Vagina (tissue), 2 donors: ENCODE measurements at regions not wholly inside any gene's neighbourhood (a gene's known extent, or its start where the extent isn't known, plus 50 kb on each side); places are given as distances from the start of the nearest gene placed in this dataset.

Experiments
- DNase-seq, 2 donors: peaks; one replicate each; pipeline ENCODE4 v3.0.0-alpha.2; 2017; ENCODE audit errors: extremely low spot score in 2 of 2
- H3K27ac ChIP-seq: fragments of 200-600 bp; sonication (generic); one replicate; pipeline ENCODE4 v1.5.1; 2019
- H3K27me3 ChIP-seq: fragments of 200-600 bp; sonication (generic); one replicate; pipeline ENCODE4 v1.5.1; 2019
- H3K36me3 ChIP-seq, 2 donors: fragments of 200-600 bp; sonication (generic); one replicate each; pipeline ENCODE4 v1.5.1; 2017 to 2019
- H3K4me1 ChIP-seq: fragments of 200-600 bp; sonication (generic); one replicate; pipeline ENCODE4 v1.5.1; 2019
- H3K4me3 ChIP-seq, 2 donors: fragments of 200-600 bp; sonication (generic); 1 replicate in 1 of 2; 2 replicates in 1 of 2; pipeline ENCODE4 v1.5.1; 2016 to 2019
- H3K9me3 ChIP-seq: fragments of 200-600 bp; sonication (generic); one replicate; pipeline ENCODE4 v1.5.1; 2019
- POLR2A ChIP-seq, 2 donors: fragments of 450-650 bp; IDR thresholded peaks; one replicate each; pipeline ENCODE4 v1.6.1; 2017; ENCODE audit warnings: antibody characterized with exemption in 2 of 2, mild to moderate bottlenecking in 2 of 2, moderate library complexity in 2 of 2
- POLR2AphosphoS5 ChIP-seq, 2 donors: sonication (generic); formaldehyde crosslinking; IDR thresholded peaks; one replicate each; pipeline ENCODE4 v1.9.0; 2017; ENCODE audit warnings: antibody characterized with exemption in 2 of 2, mild to moderate bottlenecking in 2 of 2, low read depth in 1 of 2; ENCODE audit not compliant: insufficient read depth in 1 of 2
- intact Hi-C: fragments of 100-400 bp; cut with DNase I; formaldehyde crosslinking; loops from one replicate; pipeline ENCODE4 v1.15.1; 2023
- TF ChIP-seq, protein P1 (sequence below), 3 experiments: fragments of 450-650 bp in 2 of 3; fragments of 200-600 bp in 1 of 3; sonication (generic) in 1 of 3; IDR thresholded peaks; one replicate each; pipeline ENCODE4 v1.5.1; 2017 to 2019; ENCODE audit warnings: antibody characterized with exemption in 3 of 3, mild to moderate bottlenecking in 2 of 3, moderate library complexity in 2 of 3

DNA sequence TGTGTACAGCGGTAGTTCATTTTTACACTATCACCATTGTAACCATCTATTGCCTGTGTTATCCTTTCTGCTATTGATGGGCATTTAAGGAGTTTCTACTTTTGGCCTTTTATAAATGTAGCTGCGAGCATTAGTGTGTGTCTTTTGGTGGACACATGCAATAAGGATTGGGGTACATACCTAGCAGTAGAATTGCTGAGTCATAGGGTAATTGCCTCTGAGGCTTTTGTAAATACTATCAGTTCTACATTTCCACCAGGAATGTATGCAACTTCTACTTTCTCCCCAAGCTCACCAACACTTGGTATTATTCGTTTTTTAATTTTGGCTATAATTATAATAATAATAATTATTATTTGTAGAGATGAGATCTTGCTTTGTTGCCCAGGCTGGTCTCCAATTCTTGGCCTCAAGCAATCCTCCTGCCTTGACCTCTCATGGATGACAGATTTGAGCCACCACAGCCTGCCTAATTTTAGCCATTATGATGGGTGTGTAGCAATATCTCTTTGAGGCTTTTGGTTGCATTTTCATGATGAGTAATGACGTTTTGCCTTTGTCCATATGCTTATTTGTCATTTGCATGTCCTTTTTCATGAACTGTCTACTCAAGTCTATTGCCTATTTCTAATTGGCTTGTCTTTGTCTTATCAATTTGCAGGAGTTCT is 277.0 kb downstream of the ACTR3B start:
- no peaks in the 10 kb centered on the region for H3K4me1 ChIP-seq
- no peaks in the 10 kb centered on the region for H3K36me3 ChIP-seq
- no peak overlapping the region for H3K4me3 ChIP-seq
- no peak for DNase-seq
- intact Hi-C loops = no loop called here
- TF ChIP-seq POLR2A (IDR thresholded peaks at IDR 0.05) (no peak), POLR2AphosphoS5 (IDR thresholded peaks at IDR 0.05; ENCODE audit: insufficient read depth in 1 of 2, low read depth in 1 of 2) (no peak)
- TF ChIP-seq, protein P1, sequence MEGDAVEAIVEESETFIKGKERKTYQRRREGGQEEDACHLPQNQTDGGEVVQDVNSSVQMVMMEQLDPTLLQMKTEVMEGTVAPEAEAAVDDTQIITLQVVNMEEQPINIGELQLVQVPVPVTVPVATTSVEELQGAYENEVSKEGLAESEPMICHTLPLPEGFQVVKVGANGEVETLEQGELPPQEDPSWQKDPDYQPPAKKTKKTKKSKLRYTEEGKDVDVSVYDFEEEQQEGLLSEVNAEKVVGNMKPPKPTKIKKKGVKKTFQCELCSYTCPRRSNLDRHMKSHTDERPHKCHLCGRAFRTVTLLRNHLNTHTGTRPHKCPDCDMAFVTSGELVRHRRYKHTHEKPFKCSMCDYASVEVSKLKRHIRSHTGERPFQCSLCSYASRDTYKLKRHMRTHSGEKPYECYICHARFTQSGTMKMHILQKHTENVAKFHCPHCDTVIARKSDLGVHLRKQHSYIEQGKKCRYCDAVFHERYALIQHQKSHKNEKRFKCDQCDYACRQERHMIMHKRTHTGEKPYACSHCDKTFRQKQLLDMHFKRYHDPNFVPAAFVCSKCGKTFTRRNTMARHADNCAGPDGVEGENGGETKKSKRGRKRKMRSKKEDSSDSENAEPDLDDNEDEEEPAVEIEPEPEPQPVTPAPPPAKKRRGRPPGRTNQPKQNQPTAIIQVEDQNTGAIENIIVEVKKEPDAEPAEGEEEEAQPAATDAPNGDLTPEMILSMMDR (IDR thresholded peaks at IDR 0.05) = no peak
- H3K9me3 ChIP-seq = no peaks in the 10 kb centered on the region
- H3K27ac ChIP-seq = no peak overlapping the region
- no peaks in the 10 kb centered on the region for H3K27me3 ChIP-seq

DNA sequence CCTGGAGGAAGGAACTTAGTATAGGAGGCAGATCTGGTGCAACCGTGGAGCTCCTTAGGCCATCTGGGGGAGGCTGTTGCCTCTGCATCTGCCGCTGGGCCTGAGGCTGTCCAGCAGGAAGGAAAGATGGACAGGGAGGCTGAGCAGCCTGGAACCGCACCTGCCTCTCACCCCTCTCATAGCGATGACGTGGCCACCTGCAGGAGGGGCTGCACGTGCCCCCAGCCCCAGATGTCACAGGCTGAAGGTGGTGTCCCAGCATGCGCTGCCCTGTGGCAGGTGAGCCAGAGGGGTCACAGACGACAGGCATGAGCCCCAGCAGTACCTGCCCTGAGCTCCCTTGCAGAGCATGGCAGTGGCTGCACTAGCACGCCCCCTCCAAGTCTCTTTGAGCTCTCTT is 283.9 kb downstream of the ACTR3B start:
- no peaks in the 10 kb centered on the region for H3K27me3 ChIP-seq
- intact Hi-C loops = no loop called here
- no peaks in the 10 kb centered on the region for H3K4me1 ChIP-seq
- no peak overlapping the region for H3K27ac ChIP-seq
- no peaks in the 10 kb centered on the region for H3K36me3 ChIP-seq
- TF ChIP-seq, protein P1 (IDR thresholded peaks at IDR 0.05) = no peak
- no peak for TF ChIP-seq POLR2AphosphoS5 (IDR thresholded peaks at IDR 0.05; ENCODE audit: insufficient read depth in 1 of 2, low read depth in 1 of 2)
- TF ChIP-seq POLR2A (IDR thresholded peaks at IDR 0.05) = no peak
- no peak for DNase-seq
- no peaks in the 10 kb centered on the region for H3K9me3 ChIP-seq
- H3K4me3 ChIP-seq = no peak overlapping the region

DNA sequence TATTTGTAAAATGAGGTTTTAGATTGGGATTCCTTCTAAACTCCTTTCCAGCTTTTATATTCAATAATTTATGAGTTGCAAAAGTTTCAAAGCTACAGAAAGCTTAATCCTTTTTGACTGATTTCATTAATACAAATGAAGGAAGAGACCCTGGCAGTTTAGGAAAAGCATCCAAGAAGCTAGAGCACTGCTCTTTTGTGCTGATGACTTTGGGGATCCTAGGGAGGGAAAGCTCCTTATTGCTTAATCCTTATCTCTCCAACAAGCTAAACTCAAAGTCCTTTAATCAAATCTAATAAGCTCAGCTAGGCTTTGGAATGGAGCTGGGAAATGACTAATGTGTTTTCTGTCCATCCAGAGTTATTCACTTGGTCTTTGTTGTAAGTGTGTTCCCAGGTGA is 285.4 kb downstream of the ACTR3B start:
- TF ChIP-seq, protein P1 (IDR thresholded peaks at IDR 0.05) = no peak
- TF ChIP-seq POLR2A (IDR thresholded peaks at IDR 0.05) (no peak), POLR2AphosphoS5 (IDR thresholded peaks at IDR 0.05; ENCODE audit: insufficient read depth in 1 of 2, low read depth in 1 of 2) (no peak)

DNA sequence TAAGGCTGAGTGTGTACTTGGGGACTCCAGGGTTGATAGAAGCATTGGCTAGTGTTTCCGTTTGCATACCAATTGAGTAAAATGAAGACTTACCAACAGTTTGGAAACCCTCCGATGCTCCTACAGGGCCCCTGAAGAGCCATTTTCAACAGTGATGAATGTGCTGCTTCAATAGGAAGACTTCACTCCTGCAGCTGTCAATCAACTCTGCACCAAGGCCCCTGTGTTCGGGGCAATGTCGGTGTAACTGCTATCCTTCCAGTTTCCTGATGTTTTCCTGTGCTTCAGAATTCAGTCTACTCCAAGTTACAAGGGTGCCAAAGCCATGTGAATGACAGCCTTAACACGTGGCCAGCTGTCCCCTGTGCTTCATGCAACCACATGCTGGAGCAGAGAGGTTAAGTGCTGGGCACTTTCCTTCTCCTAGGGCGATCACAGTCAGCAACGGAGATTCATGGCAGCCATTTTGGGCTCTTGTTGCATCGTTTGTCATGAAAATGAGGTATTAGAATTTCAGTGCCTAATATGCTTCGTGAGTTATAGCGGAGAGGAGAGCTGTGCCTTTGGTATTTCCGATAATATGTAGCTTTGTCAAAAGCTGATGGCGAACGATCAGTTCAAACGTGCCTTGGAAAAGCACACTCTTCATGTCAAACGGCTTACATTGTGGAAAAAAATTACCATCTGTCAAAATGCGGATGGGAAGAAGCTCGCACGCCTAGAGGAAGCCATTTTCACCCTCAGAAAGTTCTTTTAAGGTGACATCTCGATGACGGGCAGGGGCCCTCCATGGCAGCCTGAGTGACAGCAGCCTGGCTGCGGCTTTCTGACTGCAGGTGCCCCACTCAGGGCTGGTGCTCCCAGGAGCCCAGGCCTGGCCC is 287.8 kb downstream of the ACTR3B start:
- H3K27ac ChIP-seq = no peak overlapping the region
- no peaks in the 10 kb centered on the region for H3K9me3 ChIP-seq
- no peak for DNase-seq
- no peaks in the 10 kb centered on the region for H3K27me3 ChIP-seq
- no peaks in the 10 kb centered on the region for H3K36me3 ChIP-seq
- TF ChIP-seq, protein P1 (IDR thresholded peaks at IDR 0.05) = no peak
- no peak for TF ChIP-seq POLR2A (IDR thresholded peaks at IDR 0.05)
- no peak for TF ChIP-seq POLR2AphosphoS5 (IDR thresholded peaks at IDR 0.05; ENCODE audit: insufficient read depth in 1 of 2, low read depth in 1 of 2)
- no peak overlapping the region for H3K4me3 ChIP-seq
- intact Hi-C loops = no loop called here
- H3K4me1 ChIP-seq = no peaks in the 10 kb centered on the region

More for the DNA sequence above, 285.4 kb downstream of the ACTR3B start:
- Histone ChIP-seq H3K4me3 (no peak overlapping the region), H3K27ac (no peak overlapping the region), H3K36me3 (no peaks in the 10 kb centered on the region), H3K27me3 (no peaks in the 10 kb centered on the region), H3K9me3 (no peaks in the 10 kb centered on the region), H3K4me1 (no peaks in the 10 kb centered on the region)
- no peak for DNase-seq
- intact Hi-C loops = no loop called here

DNA sequence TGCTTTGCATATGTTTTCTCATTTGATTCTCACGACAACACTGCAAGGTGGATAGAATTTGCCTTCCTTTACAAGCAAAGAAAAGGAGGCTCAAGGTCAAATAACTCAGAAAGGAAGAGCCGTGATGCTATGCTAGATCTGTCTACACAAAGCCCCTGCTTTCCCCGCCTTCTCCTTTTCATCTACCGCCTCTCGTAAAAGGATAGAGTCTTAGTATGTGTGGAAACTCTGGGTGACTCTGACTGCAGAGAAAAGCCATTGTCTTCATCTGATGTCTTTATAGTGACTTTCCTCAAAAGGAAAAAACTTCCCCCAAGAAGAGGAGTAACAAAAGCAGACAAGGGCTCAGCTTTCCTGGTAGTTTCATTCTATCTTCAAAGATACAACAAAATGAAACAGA is 292.7 kb downstream of the ACTR3B start:
- no peaks in the 10 kb centered on the region for H3K27me3 ChIP-seq
- no peaks in the 10 kb centered on the region for H3K36me3 ChIP-seq
- DNase-seq = no peak
- intact Hi-C loops = no loop called here
- H3K27ac ChIP-seq = no peak overlapping the region
- no peak overlapping the region for H3K4me3 ChIP-seq
- no peaks in the 10 kb centered on the region for H3K4me1 ChIP-seq
- TF ChIP-seq POLR2AphosphoS5 (IDR thresholded peaks at IDR 0.05; ENCODE audit: insufficient read depth in 1 of 2, low read depth in 1 of 2) (no peak), POLR2A (IDR thresholded peaks at IDR 0.05) (no peak)
- TF ChIP-seq, protein P1 (IDR thresholded peaks at IDR 0.05) = no peak
- no peaks in the 10 kb centered on the region for H3K9me3 ChIP-seq
